ENCODE measurements at regions not wholly inside any gene's neighbourhood (a gene's known extent, or its start where the extent isn't known, plus 50 kb on each side); places are given as distances from the start of the nearest gene placed in this dataset.

DNA sequence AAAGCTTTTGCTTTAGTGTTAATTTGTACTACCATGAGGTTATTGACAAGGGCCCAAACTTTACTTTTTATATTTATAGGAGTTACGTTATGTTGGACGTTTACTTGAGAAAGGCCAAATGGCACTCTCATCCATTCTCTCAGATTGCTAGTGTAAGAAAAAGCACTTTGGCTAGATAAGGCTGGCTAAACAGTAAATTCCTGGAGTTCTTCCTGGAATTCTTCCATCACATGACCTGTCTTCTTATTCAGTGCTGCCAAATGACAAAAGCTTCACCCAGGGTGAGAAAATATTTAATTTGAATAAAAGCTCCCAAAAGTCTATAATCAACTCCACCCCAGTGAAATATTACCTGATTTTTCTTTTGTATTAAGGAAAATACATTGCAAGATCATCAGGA, 1568.9 kb upstream of the ACO1 start:
- Histone ChIP-seq H2BK5ac (ENCODE audit: insufficient read length, low read length) (no peak overlapping the region), H3K27me3 (ENCODE audit: insufficient read depth, low read length) (no peaks in the 10 kb centered on the region), H2AFZ (ENCODE audit: low read length) (no peak overlapping the region), H4K8ac (replicated peaks; ENCODE audit: insufficient read length, low read depth, low read length) (no peak overlapping the region), H3K23ac (ENCODE audit: insufficient read length, low read depth, low read length) (no peak overlapping the region), H3K14ac (ENCODE audit: insufficient read depth, low read length) (no peak overlapping the region), H3T11ph (ENCODE audit: low read length) (no peak overlapping the region), H3K79me1 (ENCODE audit: insufficient read depth, low read depth, low read length, poor library complexity, severe bottlenecking) (no peaks in the 10 kb centered on the region), H4K5ac (ENCODE audit: insufficient read length, low read depth, low read length) (no peak overlapping the region), H3K9me3 (ENCODE audit: control insufficient read depth, low read depth, low read length) (no peaks in the 10 kb centered on the region), H3K4me1 (ENCODE audit: insufficient read depth, low read length) (no peaks in the 10 kb centered on the region; the same call in 1 of the 2 replicates), H3K23me2 (ENCODE audit: insufficient read length, low read depth, low read length, poor library complexity, severe bottlenecking) (no peaks in the 10 kb centered on the region), H3K79me2 (ENCODE audit: insufficient read depth, low read length) (no peaks in the 10 kb centered on the region), H3K18ac (ENCODE audit: insufficient read length, low read depth, low read length) (no peak overlapping the region), H3K27ac (ENCODE audit: insufficient read length, low read depth, low read length) (no peak overlapping the region), H3K9ac (ENCODE audit: extremely low read depth, insufficient read length, low read length) (no peak overlapping the region), H2BK120ac (ENCODE audit: low read depth, low read length, poor library complexity, severe bottlenecking) (no peak overlapping the region), H3K4me2 (ENCODE audit: insufficient read depth, insufficient read length, low read length) (no peak overlapping the region), H2BK20ac (ENCODE audit: low read depth, low read length, poor library complexity, severe bottlenecking) (no peak overlapping the region), H2BK15ac (ENCODE audit: low read depth, low read length) (no peak overlapping the region), H3K56ac (ENCODE audit: insufficient read length, low read depth, low read length) (no peak overlapping the region), H3K4ac (ENCODE audit: low read depth, low read length) (no peak overlapping the region), H2AK5ac (ENCODE audit: insufficient read length, low read length) (no peak overlapping the region), H4K91ac (ENCODE audit: insufficient read length, low read depth, low read length) (no peak overlapping the region), H4K20me1 (ENCODE audit: control insufficient read depth, insufficient read depth, insufficient read length) (no peaks in the 10 kb centered on the region), H2BK12ac (ENCODE audit: insufficient read length, low read depth, low read length) (no peak overlapping the region)
- TF ChIP-seq, protein P1, sequence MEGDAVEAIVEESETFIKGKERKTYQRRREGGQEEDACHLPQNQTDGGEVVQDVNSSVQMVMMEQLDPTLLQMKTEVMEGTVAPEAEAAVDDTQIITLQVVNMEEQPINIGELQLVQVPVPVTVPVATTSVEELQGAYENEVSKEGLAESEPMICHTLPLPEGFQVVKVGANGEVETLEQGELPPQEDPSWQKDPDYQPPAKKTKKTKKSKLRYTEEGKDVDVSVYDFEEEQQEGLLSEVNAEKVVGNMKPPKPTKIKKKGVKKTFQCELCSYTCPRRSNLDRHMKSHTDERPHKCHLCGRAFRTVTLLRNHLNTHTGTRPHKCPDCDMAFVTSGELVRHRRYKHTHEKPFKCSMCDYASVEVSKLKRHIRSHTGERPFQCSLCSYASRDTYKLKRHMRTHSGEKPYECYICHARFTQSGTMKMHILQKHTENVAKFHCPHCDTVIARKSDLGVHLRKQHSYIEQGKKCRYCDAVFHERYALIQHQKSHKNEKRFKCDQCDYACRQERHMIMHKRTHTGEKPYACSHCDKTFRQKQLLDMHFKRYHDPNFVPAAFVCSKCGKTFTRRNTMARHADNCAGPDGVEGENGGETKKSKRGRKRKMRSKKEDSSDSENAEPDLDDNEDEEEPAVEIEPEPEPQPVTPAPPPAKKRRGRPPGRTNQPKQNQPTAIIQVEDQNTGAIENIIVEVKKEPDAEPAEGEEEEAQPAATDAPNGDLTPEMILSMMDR (conservative IDR thresholded peaks at IDR 0.05) = no peak
- Mint-ChIP-seq H3K27ac (peak overlapping the region in 2 of 3 experiments; percentile 34 to 44; a peak in 1 of 7 replicates), H3K9me3 (peaks cover 6 to 7% of the 10 kb centered on the region in 2 experiments; a peak in 4 of 5 replicates), H3K4me1 (peaks cover 8 to 9% of the 10 kb centered on the region in 2 experiments), H3K36me3 (ENCODE audit: insufficient read depth in 1 of 3, low read depth in 3 of 3) (peaks cover 6 to 7% (median 6%) of the 10 kb centered on the region in 3 experiments), H3K4me3 (no peak overlapping the region), H3K27me3 (ENCODE audit: low read depth) (no peaks in the 10 kb centered on the region; the same call in 1 of the 2 replicates)
- no peak for DNase-seq
- WGBS (ENCODE audit: extremely low coverage, insufficient read length, low lambda C conversion rate) = no CpG with 5 or more reads among the region's 2 CpGs

All from H9 (cell line).